Stimulated activated CD8-positive, alpha-beta memory T cell treated with anti-CD3 and anti-CD28 coated beads, Interleukin-12 subunit alpha, Interleukin-12 subunit beta, amount 100 ng/mL, for 24 hours (primary cell): ENCODE measurements at regions not wholly inside any gene's neighbourhood (a gene's known extent, or its start where the extent isn't known, plus 50 kb on each side); places are given as distances from the start of the nearest gene placed in this dataset.

ENCODE experiments used
- DNase-seq: peaks from one replicate; pipeline ENCODE4 v3.0.0-alpha.2; 2020; ENCODE audit errors: extremely low read depth

GRCh38 chr9:73655363-73655762 is 503.7 kb downstream of the ANXA1 start:
- no peak for DNase-seq

- no peak for DNase-seq
These were observed 504.2 kb downstream of the ANXA1 start for GRCh38 chr9:73655831-73656230.

GRCh38 chr9:73665253-73665652 is 513.6 kb downstream of the ANXA1 start:
- DNase-seq: no peak

GRCh38 chr9:73667749-73668148 is 516.1 kb downstream of the ANXA1 start:
- no peak for DNase-seq

- no peak for DNase-seq
These were observed 529.2 kb downstream of the ANXA1 start for GRCh38 chr9:73680831-73681230.

- DNase-seq: no peak
These were observed 531.1 kb downstream of the ANXA1 start for GRCh38 chr9:73682789-73683188.

GRCh38 chr9:73683862-73684591 is 532.4 kb downstream of the ANXA1 start:
- DNase-seq: no peak

- DNase-seq: no peak
These were observed 532.9 kb downstream of the ANXA1 start for GRCh38 chr9:73684601-73685000.

GRCh38 chr9:73685786-73686185 is 534.1 kb downstream of the ANXA1 start:
- DNase-seq: no peak

- DNase-seq: no peak
These were observed 537.6 kb downstream of the ANXA1 start for GRCh38 chr9:73689051-73689870.

- DNase-seq: no peak
These were observed 549.9 kb downstream of the ANXA1 start for GRCh38 chr9:73701415-73702057.

GRCh38 chr9:73714294-73714693 is 562.6 kb downstream of the ANXA1 start:
- no peak for DNase-seq

GRCh38 chr9:73715591-73715990 is 563.9 kb downstream of the ANXA1 start:
- DNase-seq: no peak

GRCh38 chr9:73719660-73720059 is 568.0 kb downstream of the ANXA1 start:
- no peak for DNase-seq

GRCh38 chr9:73720601-73721000 is 568.9 kb downstream of the ANXA1 start:
- no peak for DNase-seq

GRCh38 chr9:73736270-73736669 is 584.6 kb downstream of the ANXA1 start:
- DNase-seq: no peak

- DNase-seq: no peak
These were observed 587.3 kb downstream of the ANXA1 start for GRCh38 chr9:73738741-73739530.

GRCh38 chr9:73741316-73741715 is 589.7 kb downstream of the ANXA1 start:
- no peak for DNase-seq

- no peak for DNase-seq
These were observed 590.7 kb downstream of the ANXA1 start for GRCh38 chr9:73742412-73742811.

- no peak for DNase-seq
These were observed 592.2 kb downstream of the ANXA1 start for GRCh38 chr9:73743826-73744225.

GRCh38 chr9:73745598-73745997 is 593.9 kb downstream of the ANXA1 start:
- no peak for DNase-seq

GRCh38 chr9:73753171-73753570 is 601.5 kb downstream of the ANXA1 start:
- DNase-seq: no peak
